Adrenal gland (tissue), 5 donors: ENCODE measurements at regions not wholly inside any gene's neighbourhood (a gene's known extent, or its start where the extent isn't known, plus 50 kb on each side); places are given as distances from the start of the nearest gene placed in this dataset.

Experiments
- CTCF ChIP-seq, 6 experiments: fragments of 450-650 bp in 4 of 6; fragments of 200-600 bp in 2 of 6; sonication (generic) in 1 of 6; IDR thresholded peaks; 1 replicate in 5 of 6; 2 replicates in 1 of 6; pipeline versions ENCODE4 v1.5.1 to v1.8.0; 2016 to 2021; ENCODE audit warnings: antibody characterized with exemption in 6 of 6, mild to moderate bottlenecking in 2 of 6, moderate library complexity in 1 of 6
- POLR2A ChIP-seq, 2 donors: fragments of 450-650 bp; IDR thresholded peaks; one replicate each; pipeline ENCODE4 v1.6.1; 2017; ENCODE audit warnings: antibody characterized with exemption in 2 of 2, mild to moderate bottlenecking in 2 of 2, moderate library complexity in 1 of 2
- donor health status: DM: no; HTN: no; CAD: no.

GRCh38 chr10:81439445-81439844 is 435.5 kb upstream of the NRG3 start:
- TF ChIP-seq CTCF (IDR thresholded peaks at IDR 0.05), result no peak
- no peak for TF ChIP-seq POLR2A (IDR thresholded peaks at IDR 0.05)
